GM23338 (cell line): ENCODE measurements at regions not wholly inside any gene's neighbourhood (a gene's known extent, or its start where the extent isn't known, plus 50 kb on each side); places are given as distances from the start of the nearest gene placed in this dataset.

Source experiments
- CREB1 ChIP-seq: fragments of 250-450 bp; sonication (Bioruptor Pico); IDR thresholded peaks from 2 replicates; pipeline ENCODE4 v1.5.0; 2020; ENCODE audit warnings: low read depth, mild to moderate bottlenecking, moderate library complexity
- EZH2 ChIP-seq: fragments of 200-600 bp; sonication (generic); IDR thresholded peaks from one replicate; pipeline ENCODE4 v1.8.0; 2017; ENCODE audit warnings: antibody characterized with exemption, mild to moderate bottlenecking, low read depth; ENCODE audit not compliant: unreplicated experiment
- POLR2AphosphoS5 ChIP-seq: IDR thresholded peaks from 2 replicates; pipeline ENCODE4 v1.6.1; 2016; ENCODE audit warnings: antibody characterized with exemption, low read depth
- TF ChIP-seq, protein P1 (sequence below), 2 experiments: fragments of 200-600 bp in 1 of 2; sonication (generic) in 1 of 2; conservative IDR thresholded peaks; 2 replicates each; pipeline versions ENCODE4 v1.5.1 to v1.6.1; 2016 to 2017; ENCODE audit warnings: antibody characterized with exemption in 2 of 2, low read depth in 2 of 2, mild to moderate bottlenecking in 2 of 2, moderate library complexity in 1 of 2
- TF ChIP-seq, protein P2 (sequence below): IDR thresholded peaks from 2 replicates; pipeline ENCODE4 v1.6.1; 2016; ENCODE audit warnings: antibody characterized with exemption

DNA sequence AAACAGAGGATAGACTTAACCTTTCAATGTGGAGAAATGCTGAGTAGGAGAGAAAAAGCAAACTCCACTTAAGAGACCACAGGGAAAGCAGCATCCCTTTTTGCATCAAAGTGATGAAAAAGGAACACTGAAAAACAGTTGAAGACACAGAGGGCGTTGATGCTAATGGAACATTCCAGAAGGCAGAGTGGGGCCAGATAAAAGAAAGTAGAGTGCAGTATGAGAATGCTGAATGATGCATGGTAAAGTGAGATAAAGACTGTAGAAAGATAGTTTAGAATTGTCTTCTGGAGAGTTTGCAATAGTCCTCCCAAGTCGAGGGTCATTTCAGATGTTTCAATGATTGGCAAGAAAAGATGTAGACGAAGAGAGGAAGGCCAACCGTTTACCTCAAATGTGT is 574.3 kb downstream of the PRR16 start:
- TF ChIP-seq, protein P1, sequence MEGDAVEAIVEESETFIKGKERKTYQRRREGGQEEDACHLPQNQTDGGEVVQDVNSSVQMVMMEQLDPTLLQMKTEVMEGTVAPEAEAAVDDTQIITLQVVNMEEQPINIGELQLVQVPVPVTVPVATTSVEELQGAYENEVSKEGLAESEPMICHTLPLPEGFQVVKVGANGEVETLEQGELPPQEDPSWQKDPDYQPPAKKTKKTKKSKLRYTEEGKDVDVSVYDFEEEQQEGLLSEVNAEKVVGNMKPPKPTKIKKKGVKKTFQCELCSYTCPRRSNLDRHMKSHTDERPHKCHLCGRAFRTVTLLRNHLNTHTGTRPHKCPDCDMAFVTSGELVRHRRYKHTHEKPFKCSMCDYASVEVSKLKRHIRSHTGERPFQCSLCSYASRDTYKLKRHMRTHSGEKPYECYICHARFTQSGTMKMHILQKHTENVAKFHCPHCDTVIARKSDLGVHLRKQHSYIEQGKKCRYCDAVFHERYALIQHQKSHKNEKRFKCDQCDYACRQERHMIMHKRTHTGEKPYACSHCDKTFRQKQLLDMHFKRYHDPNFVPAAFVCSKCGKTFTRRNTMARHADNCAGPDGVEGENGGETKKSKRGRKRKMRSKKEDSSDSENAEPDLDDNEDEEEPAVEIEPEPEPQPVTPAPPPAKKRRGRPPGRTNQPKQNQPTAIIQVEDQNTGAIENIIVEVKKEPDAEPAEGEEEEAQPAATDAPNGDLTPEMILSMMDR (conservative IDR thresholded peaks at IDR 0.05; ENCODE audit: low read depth in 2 of 2), result no peak
- TF ChIP-seq POLR2AphosphoS5, result no peak
- TF ChIP-seq, protein P2, sequence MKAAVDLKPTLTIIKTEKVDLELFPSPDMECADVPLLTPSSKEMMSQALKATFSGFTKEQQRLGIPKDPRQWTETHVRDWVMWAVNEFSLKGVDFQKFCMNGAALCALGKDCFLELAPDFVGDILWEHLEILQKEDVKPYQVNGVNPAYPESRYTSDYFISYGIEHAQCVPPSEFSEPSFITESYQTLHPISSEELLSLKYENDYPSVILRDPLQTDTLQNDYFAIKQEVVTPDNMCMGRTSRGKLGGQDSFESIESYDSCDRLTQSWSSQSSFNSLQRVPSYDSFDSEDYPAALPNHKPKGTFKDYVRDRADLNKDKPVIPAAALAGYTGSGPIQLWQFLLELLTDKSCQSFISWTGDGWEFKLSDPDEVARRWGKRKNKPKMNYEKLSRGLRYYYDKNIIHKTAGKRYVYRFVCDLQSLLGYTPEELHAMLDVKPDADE, result no peak
- no peak for TF ChIP-seq EZH2
- TF ChIP-seq CREB1 (CRISPR knock-in tag), result no peak
